Activated CD8-positive, alpha-beta T cell treated with anti-CD3 and anti-CD28 coated beads for 36 hours (primary cell): ENCODE measurements at regions not wholly inside any gene's neighbourhood (a gene's known extent, or its start where the extent isn't known, plus 50 kb on each side); places are given as distances from the start of the nearest gene placed in this dataset.

Experiments
- ATAC-seq: fragments of 200-7000 bp; cut with Tn5 transposase; one replicate; pipeline ENCODE4 v1.10.0; 2021; ENCODE audit warnings: mild to moderate bottlenecking, moderate library complexity
- CTCF ChIA-PET: fragments of 350-600 bp; sonication (Branson Sonifier 250); formaldehyde crosslinking; loops from one replicate; lab custom pipeline; 2021; ENCODE audit warnings: antibody characterized with exemption; lab: Charles Lee
- POLR2A ChIA-PET: fragments of 350-600 bp; sonication (Branson Sonifier 250); formaldehyde crosslinking; loops from one replicate; lab custom pipeline; 2021; ENCODE audit warnings: antibody characterized with exemption; lab: Charles Lee
- DNase-seq: peaks from one replicate; pipeline ENCODE4 v3.0.0-alpha.2; 2020
- H3K27ac Mint-ChIP-seq: one replicate; pipeline ENCODE4 v1.8.0; 2021; ENCODE audit warnings: mild to moderate bottlenecking, mixed read lengths
- H3K27me3 Mint-ChIP-seq: one replicate; pipeline ENCODE4 v1.8.0; 2021; ENCODE audit warnings: mixed read lengths
- H3K36me3 Mint-ChIP-seq: one replicate; pipeline ENCODE4 v1.8.0; 2021; ENCODE audit warnings: low read depth, mixed read lengths
- H3K4me1 Mint-ChIP-seq: one replicate; pipeline ENCODE4 v1.8.0; 2021; ENCODE audit warnings: low read depth, mixed read lengths
- H3K4me3 Mint-ChIP-seq: one replicate; pipeline ENCODE4 v1.8.0; 2021; ENCODE audit warnings: mild to moderate bottlenecking, moderate library complexity, mixed read lengths
- H3K9me3 Mint-ChIP-seq: one replicate; pipeline ENCODE4 v1.8.0; 2021; ENCODE audit warnings: mixed read lengths
- intact Hi-C: fragments of 100-400 bp; cut with micrococcal nuclease; formaldehyde crosslinking; loops from one replicate; pipeline ENCODE4 v1.10.0; 2022
- TF ChIP-seq, protein P1 (sequence below): fragments of 200-600 bp; IDR thresholded peaks from one replicate; pipeline ENCODE4 v1.8.0; 2022; ENCODE audit warnings: antibody characterized with exemption, mild to moderate bottlenecking

GRCh38 chr3:103712320-103713008 lies 1277.6 kb downstream of the ZPLD1 start:
- TF ChIP-seq, protein P1, sequence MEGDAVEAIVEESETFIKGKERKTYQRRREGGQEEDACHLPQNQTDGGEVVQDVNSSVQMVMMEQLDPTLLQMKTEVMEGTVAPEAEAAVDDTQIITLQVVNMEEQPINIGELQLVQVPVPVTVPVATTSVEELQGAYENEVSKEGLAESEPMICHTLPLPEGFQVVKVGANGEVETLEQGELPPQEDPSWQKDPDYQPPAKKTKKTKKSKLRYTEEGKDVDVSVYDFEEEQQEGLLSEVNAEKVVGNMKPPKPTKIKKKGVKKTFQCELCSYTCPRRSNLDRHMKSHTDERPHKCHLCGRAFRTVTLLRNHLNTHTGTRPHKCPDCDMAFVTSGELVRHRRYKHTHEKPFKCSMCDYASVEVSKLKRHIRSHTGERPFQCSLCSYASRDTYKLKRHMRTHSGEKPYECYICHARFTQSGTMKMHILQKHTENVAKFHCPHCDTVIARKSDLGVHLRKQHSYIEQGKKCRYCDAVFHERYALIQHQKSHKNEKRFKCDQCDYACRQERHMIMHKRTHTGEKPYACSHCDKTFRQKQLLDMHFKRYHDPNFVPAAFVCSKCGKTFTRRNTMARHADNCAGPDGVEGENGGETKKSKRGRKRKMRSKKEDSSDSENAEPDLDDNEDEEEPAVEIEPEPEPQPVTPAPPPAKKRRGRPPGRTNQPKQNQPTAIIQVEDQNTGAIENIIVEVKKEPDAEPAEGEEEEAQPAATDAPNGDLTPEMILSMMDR = no peak
- ChIA-PET POLR2A (no interaction called here), CTCF (no interaction called here)
- ATAC-seq (no peak), DNase-seq (no peak)
- intact Hi-C loops = no loop called here
- Mint-ChIP-seq H3K4me1 (no peaks in the 10 kb centered on the region), H3K36me3 (no peaks in the 10 kb centered on the region), H3K27me3 (no peaks in the 10 kb centered on the region), H3K4me3 (no peak overlapping the region), H3K27ac (no peak overlapping the region), H3K9me3 (peaks cover 8% of the 10 kb centered on the region)

- TF ChIP-seq, protein P1 = no peak
- DNase-seq (no peak), ATAC-seq (no peak)
- ChIA-PET POLR2A (no interaction called here), CTCF (no interaction called here)
- Mint-ChIP-seq H3K27ac (no peak overlapping the region), H3K36me3 (no peaks in the 10 kb centered on the region), H3K4me3 (no peak overlapping the region), H3K27me3 (no peaks in the 10 kb centered on the region), H3K4me1 (no peaks in the 10 kb centered on the region), H3K9me3 (peaks cover 3% of the 10 kb centered on the region)
- intact Hi-C loops = no loop called here
Observed at GRCh38 chr3:103729547-103729946, 1294.7 kb downstream of the ZPLD1 start.

DNA sequence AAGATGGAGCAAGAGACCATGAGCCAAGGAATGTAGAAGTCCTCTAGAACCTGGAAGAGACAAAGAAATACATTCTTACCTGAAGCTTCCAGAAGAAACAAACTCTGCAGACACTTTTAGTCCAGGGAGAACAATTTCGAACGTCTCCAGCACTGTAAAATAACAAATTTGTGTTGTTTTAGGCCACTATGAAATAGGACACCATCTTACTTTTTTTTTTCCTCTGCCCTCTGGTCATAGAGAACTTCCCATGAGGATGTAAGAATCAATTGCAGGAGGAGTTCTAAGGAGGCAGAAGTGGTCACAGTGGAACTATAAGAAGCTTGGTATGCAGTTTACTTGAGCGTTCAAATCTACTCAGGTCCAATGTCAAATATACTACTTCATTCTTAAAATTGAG lies 1295.9 kb downstream of the ZPLD1 start:
- H3K9me3 Mint-ChIP-seq = peaks cover 2% of the 10 kb centered on the region
- CTCF ChIA-PET = no interaction called here
- H3K4me1 Mint-ChIP-seq = no peaks in the 10 kb centered on the region

DNA sequence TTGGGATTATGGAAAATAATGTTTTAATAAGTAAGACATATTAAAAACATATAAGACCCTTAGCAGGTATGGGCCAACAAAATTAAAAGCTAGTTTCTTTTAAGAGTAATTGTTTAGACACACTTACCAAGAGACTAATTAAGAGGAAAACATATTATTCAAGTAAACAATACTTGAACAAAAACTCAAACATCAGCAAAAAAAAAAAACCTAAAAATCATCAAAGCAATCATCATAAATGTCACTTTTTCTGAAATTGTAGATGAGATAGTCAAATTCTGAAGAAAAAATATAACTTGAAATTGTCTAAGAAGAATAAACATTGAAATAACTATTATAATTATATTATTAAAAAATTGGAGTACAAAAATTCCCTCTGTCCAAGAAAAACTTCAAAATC lies 1318.2 kb downstream of the ZPLD1 start:
- CTCF ChIA-PET = no interaction called here
- TF ChIP-seq, protein P1 = no peak
- POLR2A ChIA-PET = no interaction called here
- ATAC-seq (no peak), DNase-seq (no peak)
- intact Hi-C loops = no loop called here
- Mint-ChIP-seq H3K4me1 (no peaks in the 10 kb centered on the region), H3K27me3 (no peaks in the 10 kb centered on the region), H3K36me3 (no peaks in the 10 kb centered on the region), H3K27ac (no peak overlapping the region), H3K9me3 (no peaks in the 10 kb centered on the region), H3K4me3 (no peak overlapping the region)

More for the DNA sequence above, 1295.9 kb downstream of the ZPLD1 start:
- TF ChIP-seq, protein P1 = no peak
- Mint-ChIP-seq H3K36me3 (no peaks in the 10 kb centered on the region), H3K27me3 (no peaks in the 10 kb centered on the region), H3K4me3 (no peak overlapping the region), H3K27ac (no peak overlapping the region)
- POLR2A ChIA-PET = no interaction called here
- intact Hi-C loops = no loop called here
- no peak for DNase-seq
- no peak for ATAC-seq

DNA sequence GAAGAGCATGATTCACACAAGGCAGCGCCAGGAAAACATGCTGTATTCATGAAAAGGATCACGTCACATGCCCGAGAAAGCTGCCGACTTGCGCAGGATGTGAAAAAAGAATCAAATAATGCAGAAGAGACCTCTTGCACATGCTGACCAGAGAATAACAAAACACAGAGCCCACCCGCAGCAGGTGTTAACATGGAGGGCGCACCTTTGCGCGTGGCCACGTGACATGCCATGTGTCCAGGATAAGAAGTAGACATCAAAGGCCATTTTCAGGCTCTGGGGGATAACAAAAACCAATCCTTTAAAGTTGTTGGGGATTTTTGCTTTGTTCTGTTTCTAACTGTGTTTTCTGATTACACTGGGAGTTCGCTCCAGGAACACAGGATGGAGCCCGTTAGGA lies 1332.8 kb downstream of the ZPLD1 start:
- Mint-ChIP-seq H3K36me3 (no peaks in the 10 kb centered on the region), H3K9me3 (peaks cover 8% of the 10 kb centered on the region), H3K27me3 (no peaks in the 10 kb centered on the region), H3K4me1 (no peaks in the 10 kb centered on the region), H3K4me3 (no peak overlapping the region), H3K27ac (no peak overlapping the region)
- POLR2A ChIA-PET = no interaction called here
- no peak for ATAC-seq
- DNase-seq = no peak
- intact Hi-C loops = no loop called here
- CTCF ChIA-PET = no interaction called here
- TF ChIP-seq, protein P1 = no peak
